BLaER1 treated with 17β-estradiol and CSF1 and Interleukin-3, amounts not matched to agents 10 nM and 100 nM (cell line): ENCODE measurements at regions not wholly inside any gene's neighbourhood (a gene's known extent, or its start where the extent isn't known, plus 50 kb on each side); places are given as distances from the start of the nearest gene placed in this dataset.
"Not testable (repeated sequence)": the region's sequence is repeated elsewhere in the genome, so short reads cannot be mapped to it uniquely, and the experiment has no call there.

Experiments
- H3K27ac ChIP-seq, 11 experiments: shearing (Covaris generic); formaldehyde crosslinking; 2 replicates each; pipeline ENCODE4 v1.8.1; 2022
- H3K27me3 ChIP-seq, 11 experiments: shearing (Covaris generic); formaldehyde crosslinking; 2 replicates each; pipeline ENCODE4 v1.8.1; 2022
- H3K36me3 ChIP-seq, 11 experiments: shearing (Covaris generic); formaldehyde crosslinking; 2 replicates each; pipeline ENCODE4 v1.8.1; 2022
- H3K4me1 ChIP-seq, 10 experiments: shearing (Covaris generic); formaldehyde crosslinking; 2 replicates each; pipeline ENCODE4 v1.8.1; 2022
- H3K4me2 ChIP-seq, 11 experiments: shearing (Covaris generic); formaldehyde crosslinking; 2 replicates each; pipeline ENCODE4 v1.8.1; 2022
- H3K4me3 ChIP-seq, 10 experiments: shearing (Covaris generic); formaldehyde crosslinking; 2 replicates each; pipeline ENCODE4 v1.8.1; 2022
- H3K9ac ChIP-seq, 11 experiments: shearing (Covaris generic); formaldehyde crosslinking; 2 replicates each; pipeline ENCODE4 v1.8.1; 2022
- H3K9me3 ChIP-seq, 11 experiments: shearing (Covaris generic); formaldehyde crosslinking; replicated peaks in 1 of 11; 2 replicates each; pipeline ENCODE4 v1.8.1; 2022
- H4K20me1 ChIP-seq, 11 experiments: shearing (Covaris generic); formaldehyde crosslinking; 2 replicates each; pipeline ENCODE4 v1.8.1; 2022
- Cebpa-rat ChIP-seq, 11 experiments: shearing (Covaris generic); IDR thresholded peaks; 2 replicates each; pipeline ENCODE4 v1.8.1; 2022

DNA sequence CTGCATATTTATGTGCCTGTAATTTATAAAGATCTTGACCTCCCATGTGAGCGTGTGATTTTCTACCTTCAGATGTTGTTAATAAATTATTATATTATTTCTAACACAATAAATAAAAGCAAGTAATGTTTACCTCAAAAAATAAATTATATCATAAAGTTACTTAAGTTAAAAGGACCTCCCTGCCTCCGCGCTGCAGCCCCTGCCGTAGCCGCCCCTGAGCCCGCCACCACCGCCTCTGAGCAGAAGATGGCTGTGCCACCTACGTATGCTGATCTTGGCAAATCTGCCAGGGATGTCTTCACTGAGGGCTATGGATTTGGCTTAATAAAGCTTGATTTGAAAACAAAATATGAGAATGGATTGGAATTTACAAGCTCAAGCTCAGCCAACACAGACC lies 119.6 kb upstream of the BRWD3 start:
- Histone ChIP-seq H3K27me3 (peaks cover 25 to 91% (median 66%) of the 10 kb centered on the region in 11 experiments; a peak in 21 of 22 replicates), H3K36me3 (no peaks in the 10 kb centered on the region), H3K27ac (no peak overlapping the region), H3K9ac (no peak overlapping the region), H3K4me1 (no peaks in the 10 kb centered on the region), H3K4me2 (no peak overlapping the region), H3K9me3 (peaks cover 19 to 36% (median 22%) of the 10 kb centered on the region in 11 experiments; a peak in 21 of 22 replicates), H3K4me3 (no peak overlapping the region), H4K20me1 (no peaks in the 10 kb centered on the region; a peak in 2 of 22 replicates)
- no peak for TF ChIP-seq Cebpa-rat (IDR thresholded peaks at IDR 0.05)

- Histone ChIP-seq H3K27ac (no peak overlapping the region), H3K9ac (no peak overlapping the region), H3K4me3 (no peak overlapping the region), H3K4me1 (no peaks in the 10 kb centered on the region), H3K4me2 (no peak overlapping the region), H3K9me3 (peaks cover 19 to 32% (median 25%) of the 10 kb centered on the region in 11 experiments; a peak in 20 of 22 replicates), H3K36me3 (no peaks in the 10 kb centered on the region), H4K20me1 (no peaks in the 10 kb centered on the region), H3K27me3 (peaks cover 4 to 89% (median 57%) of the 10 kb centered on the region in 11 experiments; a peak in 18 of 22 replicates)
- no peak for TF ChIP-seq Cebpa-rat (IDR thresholded peaks at IDR 0.05)
Measured at GRCh38 chrX:80917919-80918318, 108.2 kb upstream of the BRWD3 start.

DNA sequence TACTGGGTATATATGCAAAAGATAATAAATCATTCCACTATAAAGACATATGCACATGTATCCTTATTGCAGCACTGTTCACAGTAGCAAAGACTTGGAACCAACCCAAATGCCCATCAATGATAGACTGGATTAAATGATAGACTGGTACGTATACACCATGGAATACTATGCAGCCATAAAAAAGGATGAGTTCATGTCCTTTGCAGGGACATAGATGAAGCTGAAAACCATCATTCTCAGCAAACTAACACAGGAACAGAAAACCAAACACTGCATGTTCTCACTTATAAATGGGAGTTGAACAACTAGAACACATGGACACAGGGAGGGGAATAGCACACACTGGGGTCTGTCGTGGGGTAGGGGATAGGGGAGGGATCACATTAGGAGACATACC lies 102.7 kb upstream of the BRWD3 start:
- peaks cover 19 to 32% (median 25%) of the 10 kb centered on the region in 11 experiments; a peak in 20 of 22 replicates for H3K9me3 ChIP-seq
- not testable (repeated sequence) for H3K36me3 ChIP-seq, H3K27ac ChIP-seq, H4K20me1 ChIP-seq, H3K4me3 ChIP-seq, H3K4me2 ChIP-seq, H3K9ac ChIP-seq, H3K4me1 ChIP-seq
- peaks cover 0 to 80% (median 56%) of the 10 kb centered on the region in 11 experiments; a peak in 19 of 22 replicates for H3K27me3 ChIP-seq

GRCh38 chrX:80879916-80880315 lies 70.2 kb upstream of the BRWD3 start:
- H3K4me2 ChIP-seq: no peak overlapping the region
- peaks cover 51 to 89% (median 68%) of the 10 kb centered on the region in 11 experiments for H3K27me3 ChIP-seq
- H3K36me3 ChIP-seq: no peaks in the 10 kb centered on the region
- 0 out of 22 replicates have a peak, but pooled peaks cover 0 to 2% (median 0%) of the 10 kb centered on the region in 11 experiments for H3K9me3 ChIP-seq
- TF ChIP-seq Cebpa-rat (IDR thresholded peaks at IDR 0.05): no peak
- no peak overlapping the region for H3K4me3 ChIP-seq
- H4K20me1 ChIP-seq: peaks cover 0 to 3% (median 0%) of the 10 kb centered on the region in 11 experiments; a peak in 2 of 22 replicates
- no peak overlapping the region for H3K27ac ChIP-seq
- no peaks in the 10 kb centered on the region for H3K4me1 ChIP-seq
- H3K9ac ChIP-seq: no peak overlapping the region

- no peak overlapping the region for H3K4me2 ChIP-seq
- H3K4me3 ChIP-seq: no peak overlapping the region
- H3K36me3 ChIP-seq: no peaks in the 10 kb centered on the region
- peaks cover 49 to 89% (median 68%) of the 10 kb centered on the region in 11 experiments for H3K27me3 ChIP-seq
- no peak overlapping the region for H3K9ac ChIP-seq
- H3K27ac ChIP-seq: no peak overlapping the region
- H3K9me3 ChIP-seq: no peaks in the 10 kb centered on the region
- no peaks in the 10 kb centered on the region for H3K4me1 ChIP-seq
- peaks cover 0 to 3% (median 0%) of the 10 kb centered on the region in 11 experiments; a peak in 2 of 22 replicates for H4K20me1 ChIP-seq
- TF ChIP-seq Cebpa-rat (IDR thresholded peaks at IDR 0.05): no peak
Measured at GRCh38 chrX:80879143-80879542, 69.5 kb upstream of the BRWD3 start.

DNA sequence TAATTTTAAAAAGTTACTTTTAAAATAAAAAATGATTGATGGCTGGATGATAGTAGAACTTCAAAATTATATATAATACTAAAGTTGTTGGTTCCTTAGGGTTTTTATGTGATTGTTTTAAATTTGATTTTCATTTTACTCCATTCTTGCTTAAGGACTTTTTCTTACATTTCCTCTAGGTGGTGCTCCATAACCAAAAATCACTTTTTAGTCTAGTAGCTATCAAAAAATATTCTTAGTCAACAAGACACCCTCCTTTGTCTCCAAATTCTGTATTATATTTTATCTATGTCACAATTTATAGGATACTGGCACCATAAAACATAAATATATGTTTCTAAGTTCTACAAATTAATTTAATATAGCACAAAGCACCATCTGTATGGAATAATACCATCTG lies 67.2 kb upstream of the BRWD3 start:
- no peak for TF ChIP-seq Cebpa-rat (IDR thresholded peaks at IDR 0.05)
- Histone ChIP-seq H3K4me3 (no peak overlapping the region), H3K4me2 (no peak overlapping the region), H3K27me3 (peaks cover 47 to 86% (median 64%) of the 10 kb centered on the region in 11 experiments), H4K20me1 (peaks cover 0 to 3% (median 0%) of the 10 kb centered on the region in 11 experiments; a peak in 1 of 22 replicates), H3K27ac (no peak overlapping the region), H3K4me1 (no peaks in the 10 kb centered on the region), H3K9me3 (no peaks in the 10 kb centered on the region), H3K9ac (no peak overlapping the region), H3K36me3 (no peaks in the 10 kb centered on the region)
